IPS DF 6.9 (cell line): ENCODE measurements at regions not wholly inside any gene's neighbourhood (a gene's known extent, or its start where the extent isn't known, plus 50 kb on each side); places are given as distances from the start of the nearest gene placed in this dataset.

Experiments
- DNase-seq: peaks from one replicate; pipeline ENCODE4 v3.0.0-alpha.2; 2013; ENCODE audit warnings: low read depth, low spot score
- H3K27ac ChIP-seq: one replicate; pipeline ENCODE4 v1.5.1; 2013; ENCODE audit warnings: low read length, control low read depth
- H3K27me3 ChIP-seq: 2 replicates; pipeline ENCODE4 v1.6.1; 2013; ENCODE audit warnings: mild to moderate bottlenecking, low read length; ENCODE audit not compliant: control insufficient read depth, insufficient read depth
- H3K36me3 ChIP-seq: 2 replicates; pipeline ENCODE4 v1.6.1; 2013; ENCODE audit warnings: low read length; ENCODE audit not compliant: control insufficient read depth, insufficient read depth
- H3K4me1 ChIP-seq: 2 replicates; pipeline ENCODE4 v1.6.1; 2013; ENCODE audit warnings: low read length; ENCODE audit not compliant: control insufficient read depth, insufficient read depth
- H3K4me3 ChIP-seq: 2 replicates; pipeline ENCODE4 v1.5.1; 2013; ENCODE audit warnings: mild to moderate bottlenecking, low read length
- H3K9me3 ChIP-seq: 2 replicates; pipeline ENCODE4 v1.6.1; 2013; ENCODE audit warnings: low read length, inconsistent platforms; ENCODE audit not compliant: control insufficient read depth, insufficient read depth
- WGBS: extraction: QIAGEN DNeasy Blood & Tissue Kit; methylation state at CpG from one replicate; pipeline ENCODE4 v1.1.7; 2013; ENCODE audit warnings: mixed read lengths, missing lambda C conversion rate; ENCODE audit not compliant: insufficient read length, insufficient coverage; 5-methylcytosine and 5-hydroxymethylcytosine counted together

GRCh38 chr3:10745392-10745791 lies 70.6 kb upstream of the SLC6A11 start:
- DNase-seq = no peak
- H3K4me3 ChIP-seq = no peak overlapping the region
- H3K36me3 ChIP-seq = no peaks in the 10 kb centered on the region
- H3K27me3 ChIP-seq = no peaks in the 10 kb centered on the region
- H3K27ac ChIP-seq = no peak overlapping the region
- no peaks in the 10 kb centered on the region for H3K4me1 ChIP-seq
- H3K9me3 ChIP-seq = no peaks in the 10 kb centered on the region

GRCh38 chr3:10746001-10746400 lies 70.0 kb upstream of the SLC6A11 start:
- DNase-seq = no peak
- Histone ChIP-seq H3K27me3 (no peaks in the 10 kb centered on the region), H3K4me1 (no peaks in the 10 kb centered on the region), H3K27ac (no peak overlapping the region), H3K4me3 (no peak overlapping the region), H3K9me3 (no peaks in the 10 kb centered on the region), H3K36me3 (no peaks in the 10 kb centered on the region)
- 100% methylated on average over 1 of the region's 4 CpGs for WGBS

- no CpG with 5 or more reads among the region's 2 CpGs for WGBS
- H3K4me3 ChIP-seq = no peak overlapping the region
- no peaks in the 10 kb centered on the region for H3K9me3 ChIP-seq
Observed at GRCh38 chr3:10746684-10747083, 69.3 kb upstream of the SLC6A11 start.

GRCh38 chr3:10747341-10747740 lies 68.7 kb upstream of the SLC6A11 start:
- no peaks in the 10 kb centered on the region for H3K27me3 ChIP-seq

More at GRCh38 chr3:10746684-10747083, 69.3 kb upstream of the SLC6A11 start:
- Histone ChIP-seq H3K27me3 (no peaks in the 10 kb centered on the region), H3K27ac (no peak overlapping the region), H3K4me1 (no peaks in the 10 kb centered on the region), H3K36me3 (no peaks in the 10 kb centered on the region)
- DNase-seq = no peak

GRCh38 chr3:10748040-10748439 lies 68.0 kb upstream of the SLC6A11 start:
- Histone ChIP-seq H3K36me3 (no peaks in the 10 kb centered on the region), H3K4me3 (no peak overlapping the region), H3K27ac (no peak overlapping the region), H3K4me1 (no peaks in the 10 kb centered on the region), H3K9me3 (no peaks in the 10 kb centered on the region), H3K27me3 (no peaks in the 10 kb centered on the region)
- DNase-seq = no peak
- WGBS = no CpG with 5 or more reads among the region's 1 CpG

More at GRCh38 chr3:10747341-10747740, 68.7 kb upstream of the SLC6A11 start:
- DNase-seq = no peak
- no peaks in the 10 kb centered on the region for H3K9me3 ChIP-seq
- H3K4me3 ChIP-seq = no peak overlapping the region
- H3K27ac ChIP-seq = no peak overlapping the region
- H3K4me1 ChIP-seq = no peaks in the 10 kb centered on the region
- WGBS = no CpG with 5 or more reads among the region's 6 CpGs
- no peaks in the 10 kb centered on the region for H3K36me3 ChIP-seq

GRCh38 chr3:10753964-10754363 lies 62.1 kb upstream of the SLC6A11 start:
- DNase-seq = peak; percentile 57
- no peak overlapping the region for H3K4me3 ChIP-seq
- WGBS = no CpG with 5 or more reads among the region's 6 CpGs
- no peak overlapping the region for H3K27ac ChIP-seq
- no peaks in the 10 kb centered on the region for H3K9me3 ChIP-seq
- H3K36me3 ChIP-seq = no peaks in the 10 kb centered on the region
- no peaks in the 10 kb centered on the region for H3K4me1 ChIP-seq
- no peaks in the 10 kb centered on the region for H3K27me3 ChIP-seq

- H3K4me1 ChIP-seq = peaks cover 1% of the 10 kb centered on the region; the same call in 1 of the 2 replicates
- WGBS = no CpG with 5 or more reads among the region's 2 CpGs
- no peak overlapping the region for H3K27ac ChIP-seq
- H3K27me3 ChIP-seq = no peaks in the 10 kb centered on the region
- DNase-seq = no peak
- no peak overlapping the region for H3K4me3 ChIP-seq
- H3K36me3 ChIP-seq = no peaks in the 10 kb centered on the region
- no peaks in the 10 kb centered on the region for H3K9me3 ChIP-seq
Observed at GRCh38 chr3:10756546-10756945, 59.5 kb upstream of the SLC6A11 start.

- H3K4me3 ChIP-seq = no peak overlapping the region
- no CpG with 5 or more reads among the region's 10 CpGs for WGBS
- no peaks in the 10 kb centered on the region for H3K9me3 ChIP-seq
- peaks cover 1% of the 10 kb centered on the region; the same call in 1 of the 2 replicates for H3K4me1 ChIP-seq
- no peaks in the 10 kb centered on the region for H3K36me3 ChIP-seq
- H3K27ac ChIP-seq = no peak overlapping the region
- H3K27me3 ChIP-seq = no peaks in the 10 kb centered on the region
- no peak for DNase-seq
Observed at GRCh38 chr3:10757021-10757820, 58.8 kb upstream of the SLC6A11 start.

- WGBS = no CpG with 5 or more reads among the region's 1 CpG
Observed at GRCh38 chr3:10757821-10758130, 58.3 kb upstream of the SLC6A11 start.

GRCh38 chr3:10758304-10759037 lies 57.6 kb upstream of the SLC6A11 start:
- peak; percentile 58 for DNase-seq
- Histone ChIP-seq H3K9me3 (no peaks in the 10 kb centered on the region), H3K4me1 (peaks cover 1% of the 10 kb centered on the region; the same call in 1 of the 2 replicates), H3K27me3 (no peaks in the 10 kb centered on the region), H3K36me3 (no peaks in the 10 kb centered on the region), H3K27ac (no peak overlapping the region), H3K4me3 (no peak overlapping the region)
- no CpG with 5 or more reads among the region's 14 CpGs for WGBS

More at GRCh38 chr3:10757821-10758130, 58.3 kb upstream of the SLC6A11 start:
- H3K9me3 ChIP-seq = no peaks in the 10 kb centered on the region
- peaks cover 1% of the 10 kb centered on the region; the same call in 1 of the 2 replicates for H3K4me1 ChIP-seq
- no peaks in the 10 kb centered on the region for H3K27me3 ChIP-seq
- no peak overlapping the region for H3K4me3 ChIP-seq
- H3K27ac ChIP-seq = no peak overlapping the region
- no peak for DNase-seq
- H3K36me3 ChIP-seq = no peaks in the 10 kb centered on the region
